K562 (cell line): ENCODE measurements at regions not wholly inside any gene's neighbourhood (a gene's known extent, or its start where the extent isn't known, plus 50 kb on each side); places are given as distances from the start of the nearest gene placed in this dataset.

ENCODE experiments used
- ATAC-seq: fragments of 200-7000 bp; cut with Tn5 transposase; 3 replicates; pipeline ENCODE4 v1.9.1; 2020; ENCODE audit warnings: moderate library complexity
- BruUV-seq: library from RNA; stranded (reverse); fragments of 400-500 nt; replicated peaks from 2 replicates; lab custom pipeline; 2021; lab: Mats Ljungman, UMichigan
- CTCF ChIA-PET: fragments of 300-600 bp; formaldehyde crosslinking; extraction: SDS; loops from one replicate; lab custom pipeline; 2021; ENCODE audit warnings: low intra/inter-chr PET ratio; lab: Yijun Ruan, JAX
- POLR2A ChIA-PET: fragments of 300-600, 350-650 bp; sonication (Branson Sonifier 250); formaldehyde crosslinking; extraction: SDS; loops from one replicate; lab custom pipeline; 2021; ENCODE audit warnings: antibody characterized with exemption, inconsistent platforms; lab: Yijun Ruan, JAX
- DNase-seq, 4 experiments: peaks; one replicate each; pipeline versions ENCODE4 v3.0.0 to v3.0.0-alpha.2; 2011 to 2018; ENCODE audit warnings: low spot score in 3 of 4, mixed read lengths in 3 of 4; ENCODE audit errors: extremely low read depth in 1 of 4
- FAIRE-seq: peaks from 2 replicates; lab custom pipeline; 2011; peaks lifted over from hg19 to GRCh38; lab: Jason Lieb, UNC
- H2AFZ ChIP-seq: 2 replicates; pipeline ENCODE4 v1.6.0; 2011; ENCODE audit warnings: low read depth, low read length, control low read depth, inconsistent platforms
- H3K27ac ChIP-seq: fragments of 200-600 bp; 3 replicates; pipeline ENCODE4 v1.8.0; 2011; ENCODE audit warnings: low read depth, mild to moderate bottlenecking, control low read depth, inconsistent platforms, low read length, moderate library complexity, mixed read lengths; ENCODE audit errors: extremely low read depth
- H3K27me3 ChIP-seq, 2 experiments: fragments of 300-600 bp in 1 of 2; 2 replicates in 1 of 2; 3 replicates in 1 of 2; pipeline versions ENCODE4 v1.6.0 to v1.8.0; 2011; ENCODE audit warnings: inconsistent platforms in 2 of 2, low read length in 2 of 2, mild to moderate bottlenecking in 1 of 2, mixed read lengths in 1 of 2, moderate library complexity in 1 of 2; ENCODE audit not compliant: control insufficient read depth in 2 of 2, insufficient read depth in 2 of 2
- H3K36me3 ChIP-seq: fragments of 300-600 bp; 3 replicates; pipeline ENCODE4 v1.8.0; 2011; ENCODE audit warnings: mild to moderate bottlenecking, low read length, inconsistent platforms; ENCODE audit not compliant: control insufficient read depth, insufficient read depth
- H3K4me1 ChIP-seq, 2 experiments: fragments of 200-600 bp in 1 of 2; replicated peaks in 1 of 2; 2 replicates in 1 of 2; 3 replicates in 1 of 2; pipeline versions ENCODE4 v1.5.1 to v1.8.0; 2011; ENCODE audit warnings: inconsistent platforms in 2 of 2, low read length in 2 of 2, mild to moderate bottlenecking in 1 of 2, mixed read lengths in 1 of 2, moderate library complexity in 1 of 2; ENCODE audit not compliant: control insufficient read depth in 2 of 2, insufficient read depth in 2 of 2
- H3K4me2 ChIP-seq: 2 replicates; pipeline ENCODE4 v1.6.1; 2011; ENCODE audit warnings: low read length, control low read depth, inconsistent platforms, mixed read lengths; ENCODE audit not compliant: insufficient read depth
- H3K4me3 ChIP-seq: fragments of 200-600 bp; sonication (generic), shearing (Covaris generic); 2 replicates; pipeline ENCODE4 v1.5.1; 2016; ENCODE audit warnings: control low read depth, inconsistent platforms
- H3K79me2 ChIP-seq: fragments of 200-600 bp; 3 replicates; pipeline ENCODE4 v1.8.0; 2011; ENCODE audit warnings: low read length, inconsistent platforms; ENCODE audit not compliant: control insufficient read depth, insufficient read depth
- H3K9ac ChIP-seq, 2 experiments: 2 replicates each; pipeline versions ENCODE4 v1.6.0 to v1.6.1; 2011; ENCODE audit warnings: low read depth in 2 of 2, low read length in 2 of 2, control low read depth in 1 of 2, inconsistent platforms in 1 of 2, mild to moderate bottlenecking in 1 of 2, mixed read lengths in 1 of 2; ENCODE audit not compliant: insufficient read depth in 1 of 2
- H3K9me1 ChIP-seq: one replicate; pipeline ENCODE4 v1.6.0; 2011; ENCODE audit warnings: inconsistent platforms, mild to moderate bottlenecking, low read length, moderate library complexity; ENCODE audit not compliant: control insufficient read depth, insufficient read depth
- H3K9me3 ChIP-seq: replicated peaks from 2 replicates; pipeline ENCODE4 v1.5.1; 2011; ENCODE audit warnings: low read depth, low read length, inconsistent platforms; ENCODE audit not compliant: control insufficient read depth, insufficient read depth
- H4K20me1 ChIP-seq: replicated peaks from 2 replicates; pipeline ENCODE4 v1.6.1; 2011; ENCODE audit warnings: low read length, inconsistent platforms, mixed read lengths; ENCODE audit not compliant: control insufficient read depth, insufficient read depth
- GABPA ChIP-seq: fragments of 200-800 bp; sonication (Bioruptor generic); conservative IDR thresholded peaks from 2 replicates; pipeline ENCODE4 v1.6.1; 2016; ENCODE audit warnings: low read depth, missing genetic modification characterization, missing compliant biosample characterization
- TEAD4 ChIP-seq, 2 experiments: sonication (generic) in 1 of 2; formaldehyde crosslinking in 1 of 2; IDR thresholded peaks; 2 replicates each; pipeline versions ENCODE4 v1.6.1 to v1.8.0; 2012 to 2022; ENCODE audit warnings: borderline replicate concordance in 1 of 2, inconsistent platforms in 1 of 2, low read length in 1 of 2, mild to moderate bottlenecking in 1 of 2, missing genetic modification reagents in 1 of 2
- ZNF143 ChIP-seq: sonication (generic); formaldehyde crosslinking; IDR thresholded peaks from 2 replicates; pipeline ENCODE4 v1.9.0; 2022; ENCODE audit warnings: mild to moderate bottlenecking, missing genetic modification reagents
- ZNF780A ChIP-seq: fragments of 250-450 bp; sonication (Bioruptor Pico); IDR thresholded peaks from 2 replicates; pipeline ENCODE4 v1.5.0; 2021; ENCODE audit warnings: mild to moderate bottlenecking
- WGBS: fragments of 100-300 bp; shearing (Covaris generic); methylation state at CpG from one replicate; pipeline ENCODE4 v1.1.6; 2016; ENCODE audit warnings: low coverage, mixed read lengths; ENCODE audit not compliant: insufficient coverage; ENCODE audit errors: missing lambda C conversion rate; 5-methylcytosine and 5-hydroxymethylcytosine counted together
- in situ Hi-C: fragments of 300-500 bp; cut with MboI; formaldehyde crosslinking; loops from 4 replicates; pipeline ENCODE4 v1.15.0; 2018; ENCODE audit warnings: inconsistent platforms, mixed read lengths
- intact Hi-C: fragments of 100-400 bp; cut with micrococcal nuclease; formaldehyde crosslinking; loops from 2 replicates; pipeline ENCODE4 v1.14.2; 2022
- TF ChIP-seq, protein P1 (sequence below): fragments of 450-650 bp; conservative IDR thresholded peaks from 2 replicates; pipeline ENCODE4 v1.6.1; 2016; ENCODE audit warnings: missing genetic modification characterization, low read depth, mild to moderate bottlenecking, control low read depth, missing compliant biosample characterization
- TF ChIP-seq, protein P2 (sequence below): fragments of 450-650 bp; formaldehyde crosslinking; IDR thresholded peaks from 2 replicates; pipeline ENCODE4 v1.4.0; 2020; ENCODE audit warnings: mild to moderate bottlenecking, moderate library complexity

DNA sequence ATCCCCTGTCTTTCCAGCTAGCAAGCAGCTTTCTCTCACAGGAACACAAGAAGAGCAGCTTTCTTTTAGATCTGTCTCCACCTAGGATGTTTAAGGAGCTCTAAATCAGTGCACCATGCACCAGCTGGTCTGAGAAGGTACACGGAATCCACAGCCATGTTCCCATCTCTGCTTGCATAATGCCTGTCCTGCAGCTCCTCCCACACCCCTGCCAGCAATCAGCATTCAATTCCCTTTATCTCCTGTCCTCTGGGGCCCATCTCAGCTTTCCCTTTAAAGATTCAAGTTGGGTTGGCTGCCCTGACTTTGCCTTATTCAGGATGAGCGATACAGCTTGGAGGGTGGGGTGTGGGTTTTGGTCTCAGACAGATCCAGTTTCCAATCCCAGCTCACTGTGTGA is 826.3 kb downstream of the BCL11B start:
- Histone ChIP-seq H3K79me2 (no peaks in the 10 kb centered on the region), H3K4me3 (no peak overlapping the region), H3K27ac (no peak overlapping the region), H4K20me1 (no peaks in the 10 kb centered on the region)
- 0% methylated on average over 1 of the region's 2 CpGs for WGBS
- DNase-seq = no peak
- intact Hi-C loops = no loop called here
- POLR2A ChIA-PET = no interaction called here
- TF ChIP-seq ZNF780A (CRISPR knock-in tag) = no peak
- no peak for TF ChIP-seq GABPA (tag)
- TF ChIP-seq TEAD4 (IDR thresholded peaks at IDR 0.05; ENCODE audit: low read length) = no peak
- TF ChIP-seq TEAD4 (CRISPR knock-in tag; IDR thresholded peaks at IDR 0.05; ENCODE audit: borderline replicate concordance) = no peak
- TF ChIP-seq, protein P1, sequence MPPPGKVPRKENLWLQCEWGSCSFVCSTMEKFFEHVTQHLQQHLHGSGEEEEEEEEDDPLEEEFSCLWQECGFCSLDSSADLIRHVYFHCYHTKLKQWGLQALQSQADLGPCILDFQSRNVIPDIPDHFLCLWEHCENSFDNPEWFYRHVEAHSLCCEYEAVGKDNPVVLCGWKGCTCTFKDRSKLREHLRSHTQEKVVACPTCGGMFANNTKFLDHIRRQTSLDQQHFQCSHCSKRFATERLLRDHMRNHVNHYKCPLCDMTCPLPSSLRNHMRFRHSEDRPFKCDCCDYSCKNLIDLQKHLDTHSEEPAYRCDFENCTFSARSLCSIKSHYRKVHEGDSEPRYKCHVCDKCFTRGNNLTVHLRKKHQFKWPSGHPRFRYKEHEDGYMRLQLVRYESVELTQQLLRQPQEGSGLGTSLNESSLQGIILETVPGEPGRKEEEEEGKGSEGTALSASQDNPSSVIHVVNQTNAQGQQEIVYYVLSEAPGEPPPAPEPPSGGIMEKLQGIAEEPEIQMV (tag) = no peak
- TF ChIP-seq, protein P2, sequence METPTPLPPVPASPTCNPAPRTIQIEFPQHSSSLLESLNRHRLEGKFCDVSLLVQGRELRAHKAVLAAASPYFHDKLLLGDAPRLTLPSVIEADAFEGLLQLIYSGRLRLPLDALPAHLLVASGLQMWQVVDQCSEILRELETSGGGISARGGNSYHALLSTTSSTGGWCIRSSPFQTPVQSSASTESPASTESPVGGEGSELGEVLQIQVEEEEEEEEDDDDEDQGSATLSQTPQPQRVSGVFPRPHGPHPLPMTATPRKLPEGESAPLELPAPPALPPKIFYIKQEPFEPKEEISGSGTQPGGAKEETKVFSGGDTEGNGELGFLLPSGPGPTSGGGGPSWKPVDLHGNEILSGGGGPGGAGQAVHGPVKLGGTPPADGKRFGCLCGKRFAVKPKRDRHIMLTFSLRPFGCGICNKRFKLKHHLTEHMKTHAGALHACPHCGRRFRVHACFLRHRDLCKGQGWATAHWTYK (CRISPR knock-in tag) = no peak
- TF ChIP-seq ZNF143 = no peak
- TF ChIP-seq, all 486 proteins: peak for 0
- ATAC-seq (no peak), FAIRE-seq (no peak)
- no peak overlapping the region for H2AFZ ChIP-seq
- no peaks in the 10 kb centered on the region for H3K36me3 ChIP-seq
- BruUV-seq = no TSS peak
- in situ Hi-C loops = no loop called here
- no peaks in the 10 kb centered on the region for H3K9me1 ChIP-seq
- no peaks in the 10 kb centered on the region for H3K4me1 ChIP-seq
- no peak overlapping the region for H3K4me2 ChIP-seq
- CTCF ChIA-PET = no interaction called here
- no peaks in the 10 kb centered on the region for H3K27me3 ChIP-seq
- no peaks in the 10 kb centered on the region; the same call in 1 of the 2 replicates for H3K9me3 ChIP-seq
- no peak overlapping the region for H3K9ac ChIP-seq
